OCI-LY7 (cell line): ENCODE measurements at regions not wholly inside any gene's neighbourhood (a gene's known extent, or its start where the extent isn't known, plus 50 kb on each side); places are given as distances from the start of the nearest gene placed in this dataset.

Experiments used
- BruUV-seq: library from RNA; stranded (reverse); fragments of 400-500 nt; replicated peaks from 2 replicates; lab custom pipeline; 2021; lab: Mats Ljungman, UMichigan
- CTCF ChIA-PET: fragments of 300-600 bp; sonication (Branson Sonifier 250); formaldehyde crosslinking; loops from one replicate; lab custom pipeline; 2022; ENCODE audit warnings: antibody characterized with exemption; ENCODE audit not compliant: unreplicated experiment; lab: Charles Lee
- POLR2A ChIA-PET: fragments of 300-600 bp; sonication (Branson Sonifier 250); formaldehyde crosslinking; loops from one replicate; lab custom pipeline; 2022; ENCODE audit warnings: antibody characterized with exemption; lab: Charles Lee
- DNase-seq: peaks from one replicate; pipeline ENCODE4 v3.0.0-alpha.2; 2015; ENCODE audit warnings: low spot score
- H2AFZ ChIP-seq: fragments of 200-600 bp; sonication (generic), shearing (Covaris generic); 2 replicates; pipeline ENCODE4 v1.6.1; 2014; ENCODE audit warnings: mild to moderate bottlenecking, antibody characterized with exemption, low read length, moderate library complexity
- H3K27ac ChIP-seq: fragments of 200-600 bp; sonication (generic); 2 replicates; pipeline ENCODE4 v1.5.1; 2014; ENCODE audit warnings: mixed run types, low read depth, mild to moderate bottlenecking, moderate library complexity, low read length, inconsistent platforms; ENCODE audit not compliant: poor library complexity, severe bottlenecking
- H3K36me3 ChIP-seq: fragments of 200-600 bp; sonication (generic); 2 replicates; pipeline ENCODE4 v1.6.1; 2014; ENCODE audit warnings: mild to moderate bottlenecking, antibody characterized with exemption, low read length, moderate library complexity, mixed read lengths; ENCODE audit not compliant: insufficient read depth
- H3K4me1 ChIP-seq: fragments of 200-600 bp; sonication (generic); 2 replicates; pipeline ENCODE4 v1.5.1; 2014; ENCODE audit warnings: mild to moderate bottlenecking, low read length; ENCODE audit not compliant: insufficient read depth, poor library complexity, severe bottlenecking
- H3K4me2 ChIP-seq: fragments of 200-600 bp; sonication (generic); 2 replicates; pipeline ENCODE4 v1.6.1; 2014; ENCODE audit warnings: mild to moderate bottlenecking, low read length
- H3K4me3 ChIP-seq: fragments of 200-600 bp; sonication (generic); 2 replicates; pipeline ENCODE4 v1.5.1; 2014; ENCODE audit warnings: mild to moderate bottlenecking, low read depth, low read length; ENCODE audit not compliant: poor library complexity, severe bottlenecking
- H3K79me2 ChIP-seq: fragments of 200-600 bp; sonication (generic); 2 replicates; pipeline ENCODE4 v1.6.1; 2016; ENCODE audit warnings: low read depth, mild to moderate bottlenecking, low read length, moderate library complexity, mixed read lengths; ENCODE audit not compliant: insufficient read depth
- H3K9me2 ChIP-seq: fragments of 200-600 bp; sonication (generic); 2 replicates; pipeline ENCODE4 v1.6.1; 2016; ENCODE audit warnings: mild to moderate bottlenecking, low read length, mixed read lengths; ENCODE audit not compliant: insufficient read depth
- H3K9me3 ChIP-seq: fragments of 200-600 bp; sonication (generic); 2 replicates; pipeline ENCODE4 v1.6.1; 2014; ENCODE audit warnings: mild to moderate bottlenecking, mixed run types, low read length, mixed read lengths
- H4K20me1 ChIP-seq: fragments of 200-600 bp; sonication (generic); 2 replicates; pipeline ENCODE4 v1.6.1; 2014; ENCODE audit warnings: mild to moderate bottlenecking, antibody characterized with exemption, low read length, moderate library complexity, mixed read lengths; ENCODE audit not compliant: insufficient read depth
- CTCF ChIP-seq: fragments of 200-600 bp; sonication (generic); conservative IDR thresholded peaks from 2 replicates; pipeline ENCODE4 v1.5.1; 2014; ENCODE audit warnings: mild to moderate bottlenecking, antibody characterized with exemption, low read length, moderate library complexity, mixed read lengths
- EZH2phosphoT487 ChIP-seq: fragments of 200-600 bp; sonication (generic); IDR thresholded peaks from 2 replicates; pipeline ENCODE4 v1.6.1; 2018; ENCODE audit warnings: low read depth, borderline replicate concordance, mild to moderate bottlenecking, mixed run types, antibody characterized with exemption, low read length, moderate library complexity, mixed read lengths
- intact Hi-C: fragments of 100-400 bp; cut with micrococcal nuclease; formaldehyde crosslinking; loops from one replicate; pipeline ENCODE4 v1.10.0; 2022; ENCODE audit not compliant: unreplicated experiment

- Histone ChIP-seq H2AFZ (no peak overlapping the region), H3K4me1 (no peaks in the 10 kb centered on the region), H4K20me1 (no peaks in the 10 kb centered on the region), H3K4me2 (no peak overlapping the region), H3K27ac (no peak overlapping the region), H3K4me3 (no peak overlapping the region), H3K79me2 (no peaks in the 10 kb centered on the region), H3K36me3 (no peaks in the 10 kb centered on the region), H3K9me2 (no peaks in the 10 kb centered on the region), H3K9me3 (no peaks in the 10 kb centered on the region)
- ChIA-PET POLR2A (no interaction called here), CTCF (no interaction called here)
- intact Hi-C loops: no loop called here
- no TSS peak for BruUV-seq
- no peak for TF ChIP-seq EZH2phosphoT487
- TF ChIP-seq CTCF: no peak
- no peak for DNase-seq
Measured at GRCh38 chr6:104421650-104422049, 438.1 kb downstream of the HACE1 start.

- no peaks in the 10 kb centered on the region for H3K9me2 ChIP-seq
- no peaks in the 10 kb centered on the region for H3K4me1 ChIP-seq
- H3K27ac ChIP-seq: no peak overlapping the region
- intact Hi-C loops: no loop called here
- H2AFZ ChIP-seq: no peak overlapping the region
- no TSS peak for BruUV-seq
- POLR2A ChIA-PET: interaction anchor here (0.7 to 1.5 kb wide), 2 partner anchors 9 to 295 kb away, joined by 3 to 4 read pairs; no protein-coding TSS in a partner anchor
- CTCF ChIA-PET: no interaction called here
- TF ChIP-seq EZH2phosphoT487 (no peak), CTCF (no peak)
- no peaks in the 10 kb centered on the region for H3K9me3 ChIP-seq
- no peak for DNase-seq
- no peak overlapping the region for H3K4me3 ChIP-seq
- no peaks in the 10 kb centered on the region for H3K79me2 ChIP-seq
- no peak overlapping the region for H3K4me2 ChIP-seq
- H4K20me1 ChIP-seq: no peaks in the 10 kb centered on the region
- H3K36me3 ChIP-seq: no peaks in the 10 kb centered on the region
Measured at GRCh38 chr6:104418839-104419238, 440.9 kb downstream of the HACE1 start.

- no peak for TF ChIP-seq CTCF
- H3K4me2 ChIP-seq: no peak overlapping the region
- no peak overlapping the region for H2AFZ ChIP-seq
- H4K20me1 ChIP-seq: no peaks in the 10 kb centered on the region
- H3K36me3 ChIP-seq: no peaks in the 10 kb centered on the region
- H3K9me2 ChIP-seq: no peaks in the 10 kb centered on the region
- H3K79me2 ChIP-seq: no peaks in the 10 kb centered on the region
- H3K9me3 ChIP-seq: no peaks in the 10 kb centered on the region
- H3K27ac ChIP-seq: no peak overlapping the region
- H3K4me3 ChIP-seq: no peak overlapping the region
- DNase-seq: no peak
- no TSS peak for BruUV-seq
- H3K4me1 ChIP-seq: no peaks in the 10 kb centered on the region
- intact Hi-C loops: no loop called here
- ChIA-PET POLR2A (no interaction called here), CTCF (no interaction called here)
Measured at GRCh38 chr6:104418125-104418524, 441.6 kb downstream of the HACE1 start.
